Ramos (cell line): ENCODE measurements at regions not wholly inside any gene's neighbourhood (a gene's known extent, or its start where the extent isn't known, plus 50 kb on each side); places are given as distances from the start of the nearest gene placed in this dataset.

ENCODE experiments used
- in situ Hi-C: fragments of 300-500 bp; cut with MboI; formaldehyde crosslinking; loops from one replicate; pipeline ENCODE4 v1.14.3; 2022; ENCODE audit warnings: low sequenced_read_pairs; ENCODE audit not compliant: unreplicated experiment

DNA sequence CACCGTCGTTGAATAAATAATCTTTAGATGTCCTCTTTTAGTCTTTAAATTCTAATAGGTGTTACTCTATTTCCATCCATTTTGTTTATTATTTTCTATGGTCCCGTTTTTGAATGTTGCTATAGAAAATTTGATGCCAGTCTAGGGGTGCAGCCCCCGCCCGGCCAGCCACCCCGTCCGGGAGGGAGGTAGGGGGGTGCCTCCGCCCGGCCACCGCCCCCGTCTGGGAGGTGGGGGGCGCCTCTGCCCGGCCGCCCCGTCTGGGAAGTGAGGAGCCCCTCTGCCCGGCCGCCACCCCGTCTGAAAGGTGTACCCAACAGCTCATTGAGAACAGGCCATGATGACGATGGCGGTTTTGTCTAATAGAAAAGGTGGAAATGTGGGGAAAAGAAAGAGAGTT, 2372.2 kb upstream of the WWC1 start:
- in situ Hi-C loops = no loop called here

- in situ Hi-C loops = no loop called here
Observed at GRCh38 chr5:165920655-165921054, 2370.8 kb upstream of the WWC1 start.

- in situ Hi-C loops = no loop called here
Observed at GRCh38 chr5:165928971-165929370, 2362.5 kb upstream of the WWC1 start.

DNA sequence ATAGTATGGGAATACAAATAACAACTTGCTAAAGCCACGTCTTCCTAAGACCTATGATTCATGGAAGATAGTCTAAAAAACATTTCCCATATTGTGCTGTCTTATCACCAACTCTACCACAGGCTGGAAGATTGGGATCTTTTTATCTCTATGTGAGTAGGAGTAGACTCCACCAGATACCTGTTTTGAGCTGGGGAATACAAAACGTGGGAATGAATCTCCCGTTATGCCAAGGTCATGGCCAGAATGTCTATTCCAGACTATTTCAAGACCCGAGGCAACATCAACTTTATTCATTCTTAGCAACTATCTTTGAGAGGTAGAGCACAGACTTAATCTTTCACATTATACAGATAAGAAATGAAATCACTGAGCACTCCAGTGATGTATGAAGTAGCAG, 2350.9 kb upstream of the WWC1 start:
- in situ Hi-C loops = no loop called here

DNA sequence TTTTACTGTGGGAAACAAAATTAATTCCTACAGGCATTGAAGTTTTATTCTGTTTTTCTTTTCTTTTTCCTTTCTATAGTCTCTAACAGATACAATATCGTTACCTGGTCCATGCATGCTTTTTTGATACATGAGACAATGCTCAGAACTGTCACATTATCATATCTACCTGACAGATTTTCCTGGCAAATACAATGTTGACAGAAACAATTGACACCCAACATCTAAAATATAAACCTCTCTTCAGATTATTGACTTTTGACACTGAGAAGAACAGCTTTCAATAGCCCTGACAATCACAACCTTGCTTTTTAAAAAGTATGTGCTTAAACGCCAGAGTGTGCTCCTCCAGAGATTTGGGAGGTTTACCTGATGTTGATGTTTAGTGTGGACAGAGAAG, 2334.6 kb upstream of the WWC1 start:
- in situ Hi-C loops = no loop called here

- in situ Hi-C loops = no loop called here
Observed at GRCh38 chr5:165981671-165982070, 2309.8 kb upstream of the WWC1 start.

DNA sequence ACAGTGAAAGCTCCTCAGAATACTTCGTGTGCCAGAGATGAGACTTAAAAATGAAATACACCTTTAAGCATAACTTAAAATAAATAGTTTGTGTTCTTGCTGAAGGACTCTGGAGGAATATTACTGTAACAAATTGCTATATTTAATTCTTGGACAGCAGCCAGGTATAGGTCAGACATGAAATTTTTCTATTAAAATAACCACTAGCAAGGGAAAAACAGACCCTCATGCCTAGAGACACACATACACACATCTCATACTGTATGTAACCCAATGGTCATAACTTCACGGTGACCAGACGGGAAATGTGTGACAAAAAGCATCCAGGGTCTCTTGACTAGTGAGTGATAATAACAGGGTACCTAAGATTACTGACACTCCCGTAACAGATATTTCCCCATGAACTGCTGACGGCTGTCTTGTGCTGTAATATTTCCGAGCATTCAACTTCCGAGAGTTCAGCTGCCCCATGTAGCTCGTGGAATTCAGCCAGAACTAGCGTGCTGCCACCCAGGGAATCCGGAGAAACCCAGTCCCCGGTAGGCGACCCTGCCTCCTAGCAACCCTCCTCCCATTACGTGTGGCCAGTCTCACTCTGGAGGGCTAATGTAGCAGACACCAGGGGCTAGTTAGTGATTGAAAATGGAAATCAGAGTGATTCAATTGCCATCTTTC, 2295.1 kb upstream of the WWC1 start:
- in situ Hi-C loops = no loop called here

- in situ Hi-C loops = no loop called here
Observed at GRCh38 chr5:165999693-166000320, 2291.6 kb upstream of the WWC1 start.

DNA sequence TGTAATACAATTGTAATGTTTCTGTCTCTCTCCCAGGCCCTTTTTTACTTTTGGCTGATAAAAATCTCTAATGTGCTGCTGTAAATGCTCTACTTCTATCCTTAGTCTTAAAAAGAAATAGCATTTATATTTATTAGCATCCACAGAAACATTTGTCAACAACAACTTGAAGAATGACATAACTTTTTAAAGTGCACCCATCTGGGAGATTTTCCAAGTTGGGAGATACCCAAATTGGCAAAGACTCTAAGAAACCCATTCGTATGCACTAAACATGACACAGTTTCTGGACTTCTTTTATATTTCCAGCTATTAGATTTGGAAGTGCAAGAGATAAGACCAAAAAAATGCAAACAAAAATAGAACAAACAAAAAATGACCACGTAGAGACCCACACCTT, 2287.4 kb upstream of the WWC1 start:
- in situ Hi-C loops = no loop called here

DNA sequence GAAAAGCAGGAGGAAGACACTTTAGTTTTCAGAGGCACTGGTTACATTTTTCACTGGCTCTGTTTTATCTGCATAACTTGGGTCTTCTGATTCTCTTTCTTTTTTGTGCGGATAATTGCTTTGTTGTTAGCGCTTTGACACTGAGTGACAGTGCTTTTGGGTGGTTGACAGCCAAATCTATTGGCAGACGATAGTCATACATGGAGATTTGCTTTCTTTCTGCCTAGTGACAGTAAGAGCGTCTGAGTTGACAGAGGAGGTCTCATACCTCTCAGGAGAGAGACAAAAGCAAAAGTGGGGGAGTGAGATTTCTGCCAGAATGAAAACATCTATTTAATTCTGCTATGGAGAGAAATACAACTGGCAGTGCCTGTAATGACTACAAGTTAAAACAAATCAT, 2278.0 kb upstream of the WWC1 start:
- in situ Hi-C loops = no loop called here

DNA sequence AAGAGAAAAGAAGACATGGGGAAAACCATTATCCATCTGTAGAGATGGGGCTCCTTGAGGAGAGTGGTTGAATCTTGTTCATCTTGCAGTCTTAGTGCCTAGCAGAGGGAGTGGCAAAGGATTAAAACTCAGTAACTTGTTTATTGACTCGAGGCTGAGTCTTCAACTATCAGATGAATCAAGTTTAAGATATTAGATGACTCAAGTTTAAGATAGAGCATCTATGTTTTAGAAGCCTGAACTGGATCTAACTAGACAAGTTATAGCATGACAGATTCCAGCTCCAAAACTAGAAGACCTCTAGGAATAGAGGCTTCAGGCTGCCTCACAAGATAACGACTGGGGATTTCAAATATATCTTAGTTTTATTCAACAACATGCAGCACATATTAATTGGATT, 2277.2 kb upstream of the WWC1 start:
- in situ Hi-C loops = no loop called here

DNA sequence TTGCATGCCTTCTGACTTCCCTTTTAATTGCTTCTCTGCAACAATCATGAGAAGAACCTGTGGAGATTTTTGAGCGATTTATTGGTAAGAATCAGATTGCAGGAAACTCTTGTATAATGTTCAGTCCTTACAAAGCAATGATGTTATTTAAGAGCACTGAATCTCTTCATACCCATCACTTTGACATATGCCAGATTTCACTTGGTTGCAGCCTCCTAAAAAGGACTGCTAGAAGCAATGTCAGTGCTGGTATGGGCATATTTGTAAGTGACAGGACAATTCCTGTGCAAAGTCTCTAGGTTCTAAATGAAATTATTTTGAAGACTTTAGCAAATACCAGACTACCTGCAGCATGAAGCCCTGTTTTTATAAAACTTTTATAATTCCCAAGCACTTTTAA, 2272.7 kb upstream of the WWC1 start:
- in situ Hi-C loops = no loop called here

DNA sequence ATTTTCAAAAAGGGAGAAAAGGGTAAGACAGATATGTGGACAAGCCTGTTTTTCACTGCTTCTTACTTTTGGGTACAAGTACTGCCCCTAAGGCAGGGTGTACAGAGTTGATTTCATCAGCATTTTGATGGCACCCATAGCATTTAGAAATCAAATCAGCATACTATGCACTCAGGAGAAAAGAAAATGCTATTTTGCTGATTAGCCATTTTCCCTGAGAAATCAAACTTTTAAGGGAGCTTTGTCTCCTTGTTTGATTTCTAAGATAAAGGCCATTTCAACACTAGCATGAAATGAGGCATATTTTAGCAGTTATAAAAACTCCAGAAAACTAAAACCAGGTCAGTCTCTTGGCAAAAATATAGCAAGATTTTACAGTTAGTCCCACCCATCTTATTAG, 2269.4 kb upstream of the WWC1 start:
- in situ Hi-C loops = no loop called here

DNA sequence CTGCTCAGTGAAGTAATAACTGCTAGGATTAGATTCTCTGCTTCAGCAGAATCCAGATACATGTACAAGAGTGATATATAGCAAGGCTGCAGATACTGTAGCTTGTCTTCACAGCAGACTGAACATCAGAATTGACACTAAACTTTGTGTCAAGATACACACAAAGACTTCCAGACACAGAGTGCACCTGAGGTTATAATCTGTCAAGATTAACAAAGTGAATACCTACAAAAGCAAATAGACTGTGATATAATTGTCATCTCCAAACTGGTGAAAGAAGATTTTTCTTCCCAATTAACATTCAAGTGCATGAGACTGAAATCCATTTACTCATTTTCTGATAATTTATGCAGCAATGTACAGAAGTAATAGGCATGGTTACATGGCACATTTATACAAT, 2266.5 kb upstream of the WWC1 start:
- in situ Hi-C loops = no loop called here

- in situ Hi-C loops = no loop called here
Observed at GRCh38 chr5:166027582-166027981, 2263.9 kb upstream of the WWC1 start.

GRCh38 chr5:166031926-166032325, 2259.5 kb upstream of the WWC1 start:
- in situ Hi-C loops = no loop called here

DNA sequence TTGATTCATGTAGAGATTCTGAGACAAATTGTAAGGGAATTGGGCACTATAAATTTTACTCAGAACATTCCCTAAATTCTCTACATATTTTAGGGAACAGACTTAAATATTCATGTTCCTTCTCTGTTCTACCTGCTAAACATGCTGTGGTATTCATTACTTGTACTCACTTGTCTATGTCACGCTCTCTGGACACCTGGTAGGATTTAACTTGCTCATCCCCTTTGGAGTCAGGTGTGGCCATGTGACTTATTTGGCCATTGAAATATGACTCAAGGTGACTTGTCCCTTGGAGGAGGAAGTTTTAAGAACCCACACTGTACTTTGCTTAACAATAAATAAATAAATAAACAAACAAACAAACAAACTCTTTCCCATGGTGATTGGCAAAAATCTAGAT, 2258.8 kb upstream of the WWC1 start:
- in situ Hi-C loops = no loop called here

- in situ Hi-C loops = no loop called here
Observed at GRCh38 chr5:166045961-166046360, 2245.5 kb upstream of the WWC1 start.

DNA sequence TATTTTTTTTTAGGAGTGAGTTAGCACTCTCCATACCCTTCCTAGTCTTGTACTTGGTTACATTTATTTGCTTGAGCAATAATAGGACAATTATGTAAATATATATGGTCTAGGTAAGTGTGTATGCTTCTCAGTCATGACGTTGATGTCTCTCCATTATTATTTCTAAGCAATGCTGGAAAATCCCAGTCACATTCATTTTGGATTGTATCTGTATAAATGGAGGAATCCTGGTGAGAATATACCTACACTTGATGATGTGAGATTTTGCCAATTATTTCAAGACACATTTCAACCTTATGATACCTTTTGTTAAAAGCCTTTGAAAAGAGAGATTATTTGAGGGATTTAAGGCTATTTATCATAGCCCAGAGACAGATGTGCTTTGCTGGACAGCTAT, 2244.5 kb upstream of the WWC1 start:
- in situ Hi-C loops = no loop called here

DNA sequence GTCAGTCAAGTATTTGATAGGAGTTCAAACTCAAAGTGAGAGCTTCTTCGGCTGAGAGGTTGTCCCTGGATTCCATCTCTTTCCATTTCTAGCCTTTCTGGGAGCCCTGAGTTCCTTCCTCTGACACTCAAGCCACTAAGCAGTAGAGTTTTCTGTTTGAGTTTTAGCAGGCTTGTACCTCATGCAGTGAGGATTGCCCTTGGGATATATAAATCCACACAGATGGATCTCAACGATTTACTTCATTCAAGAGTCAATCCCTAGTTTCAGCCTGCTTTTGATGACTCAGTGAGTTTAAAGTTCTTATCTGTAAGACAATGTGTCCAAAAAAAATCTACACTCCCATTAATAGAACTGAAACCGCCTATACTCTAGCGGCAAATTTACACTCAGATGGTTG, 2240.9 kb upstream of the WWC1 start:
- in situ Hi-C loops = no loop called here

DNA sequence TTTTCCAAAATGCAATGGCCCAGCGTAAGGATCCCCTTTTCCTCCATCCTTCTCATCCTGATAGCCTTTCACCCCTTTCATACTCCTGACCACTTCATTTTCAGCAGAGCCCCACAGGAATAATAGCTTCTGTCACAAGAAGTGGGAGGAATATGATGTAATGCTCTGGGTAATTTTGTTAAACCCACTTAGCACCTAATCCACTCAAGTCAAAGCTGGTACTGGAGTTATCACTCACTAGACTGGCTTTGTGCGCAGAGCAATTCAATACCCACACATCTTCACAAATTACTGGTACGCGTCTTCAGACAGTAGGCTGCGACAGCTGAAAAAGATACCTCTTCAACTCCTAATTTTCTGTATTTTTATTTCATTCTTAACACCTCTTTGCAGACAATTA, 2232.8 kb upstream of the WWC1 start:
- in situ Hi-C loops = no loop called here

- in situ Hi-C loops = no loop called here
Observed at GRCh38 chr5:166062094-166062493, 2229.4 kb upstream of the WWC1 start.
